Left cardiac atrium (tissue), 4 donors: ENCODE measurements at regions not wholly inside any gene's neighbourhood (a gene's known extent, or its start where the extent isn't known, plus 50 kb on each side); places are given as distances from the start of the nearest gene placed in this dataset.
A peak's percentile ranks its signal among the peaks of the same experiment; 100 is the strongest.

Experiments
- ATAC-seq, 2 donors: fragments of 200-7000 bp; cut with Tn5 transposase; one replicate each; pipeline ENCODE4 v1.9.1; 2020; ENCODE audit warnings: mild to moderate bottlenecking in 2 of 2, moderate library complexity in 2 of 2
- DNase-seq: peaks from one replicate; pipeline ENCODE4 v3.0.0-alpha.2; 2020
- intact Hi-C, 2 donors: fragments of 100-400 bp; cut with DNase I; formaldehyde crosslinking; loops; one replicate each; pipeline versions ENCODE4 v1.14.1 to v1.15.1; 2022 to 2023
- donor health status: DM: no; HTN: yes; CAD: no.
- donor health status: DM: no; HTN: yes; CAD: no; lungs with severe emphysema.
- donor health status: DM: yes; HTN: yes; CAD: no.
- donor health status: Dilated cardiomyopathy.

- intact Hi-C loops: no loop called here
- no peak for ATAC-seq
- DNase-seq: no peak
Measured at GRCh38 chr10:88077977-88078376, 214.6 kb downstream of the PTEN start.

GRCh38 chr10:88080213-88080612 lies 216.8 kb downstream of the PTEN start:
- intact Hi-C loops: no loop called here
- ATAC-seq: no peak
- DNase-seq: no peak

DNA sequence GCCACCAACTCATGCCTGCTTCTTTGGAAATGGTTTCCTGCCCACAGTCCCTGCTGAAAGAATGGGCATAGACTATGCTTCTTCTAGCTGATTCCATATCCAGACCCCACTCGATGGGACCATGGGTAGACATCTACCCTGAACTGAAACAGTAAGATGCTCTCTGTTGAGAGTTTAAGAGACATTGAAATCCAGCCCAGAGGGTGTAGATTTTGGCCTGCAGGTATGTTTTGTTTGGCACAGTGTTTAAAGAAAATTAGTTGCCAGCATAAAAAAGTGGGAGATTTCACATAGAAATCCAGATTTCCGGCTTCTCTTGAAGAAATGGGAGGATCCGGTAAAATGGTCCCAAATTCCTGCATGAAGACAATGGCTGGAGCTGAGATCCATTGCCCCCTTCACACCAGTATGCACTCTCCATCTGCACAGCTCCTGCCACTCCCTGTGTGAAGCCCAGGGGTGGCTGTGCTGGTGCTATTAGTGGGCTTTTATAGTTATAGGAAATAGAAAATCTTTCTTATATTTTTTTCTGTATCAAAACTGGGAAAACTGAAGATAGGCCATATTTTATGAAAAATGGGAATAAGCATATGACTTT lies 218.1 kb downstream of the PTEN start:
- ATAC-seq: no peak
- intact Hi-C loops: no loop called here
- DNase-seq: no peak

DNA sequence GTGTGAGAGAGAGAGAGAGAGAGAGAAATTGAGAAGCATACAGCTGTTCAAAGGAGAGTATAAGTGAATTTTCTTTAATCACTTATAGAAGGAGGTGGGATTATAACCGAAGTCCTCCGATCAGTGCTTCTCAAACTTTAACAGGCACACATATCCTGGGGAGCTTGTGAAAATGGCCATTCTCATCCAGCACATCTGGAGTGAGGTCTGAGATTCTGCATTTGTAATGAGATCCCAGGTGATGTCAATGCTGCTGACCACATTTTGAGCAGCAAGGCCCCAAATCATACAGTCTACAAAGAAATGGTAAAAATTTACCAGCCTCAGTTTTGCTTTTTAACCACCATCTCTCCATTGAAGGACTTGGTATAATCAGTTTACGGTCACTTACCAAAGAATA lies 219.0 kb downstream of the PTEN start:
- DNase-seq (no peak), ATAC-seq (no peak)
- intact Hi-C loops: no loop called here

GRCh38 chr10:88082806-88083596 lies 219.6 kb downstream of the PTEN start:
- intact Hi-C loops: no loop called here
- ATAC-seq (no peak), DNase-seq (no peak)

GRCh38 chr10:88083597-88083989 lies 220.2 kb downstream of the PTEN start:
- ATAC-seq (no peak), DNase-seq (no peak)
- intact Hi-C loops: no loop called here

DNA sequence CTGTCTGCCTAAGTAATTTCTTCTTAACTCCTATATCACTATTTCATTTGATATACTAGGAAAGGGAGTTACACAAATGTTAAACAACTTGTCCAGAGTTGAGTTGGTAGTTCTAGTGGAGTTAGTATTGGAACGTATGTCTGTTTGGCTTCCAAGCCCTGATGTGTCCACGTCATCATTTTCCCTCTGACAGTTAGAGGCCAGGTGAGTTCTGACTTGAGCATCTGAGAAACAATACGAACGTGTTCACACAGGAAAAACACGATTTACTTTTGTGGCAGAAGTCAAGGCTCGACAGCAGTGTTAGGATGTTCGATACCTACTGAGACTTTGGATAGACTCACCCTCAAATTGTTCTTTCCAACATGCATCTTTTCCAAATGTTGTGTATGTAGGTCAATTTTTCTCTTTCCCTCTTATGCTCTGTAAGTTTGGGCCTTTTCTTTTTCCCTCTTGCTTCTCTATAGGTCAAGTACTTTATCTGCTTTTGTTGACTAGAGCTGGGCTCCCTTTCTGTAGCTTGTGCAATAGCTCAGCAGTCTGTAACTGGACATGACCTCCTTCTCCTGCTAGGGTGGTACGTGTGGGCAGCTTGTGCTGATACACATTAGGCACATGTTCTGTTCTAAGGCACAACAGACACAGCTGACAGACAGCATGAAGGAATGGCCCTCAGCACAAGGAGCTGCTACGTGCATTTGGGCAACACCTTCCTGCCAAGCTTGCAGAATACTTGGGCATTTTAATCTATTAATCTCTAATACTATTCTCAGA lies 222.9 kb downstream of the PTEN start:
- intact Hi-C loops: no loop called here

DNA sequence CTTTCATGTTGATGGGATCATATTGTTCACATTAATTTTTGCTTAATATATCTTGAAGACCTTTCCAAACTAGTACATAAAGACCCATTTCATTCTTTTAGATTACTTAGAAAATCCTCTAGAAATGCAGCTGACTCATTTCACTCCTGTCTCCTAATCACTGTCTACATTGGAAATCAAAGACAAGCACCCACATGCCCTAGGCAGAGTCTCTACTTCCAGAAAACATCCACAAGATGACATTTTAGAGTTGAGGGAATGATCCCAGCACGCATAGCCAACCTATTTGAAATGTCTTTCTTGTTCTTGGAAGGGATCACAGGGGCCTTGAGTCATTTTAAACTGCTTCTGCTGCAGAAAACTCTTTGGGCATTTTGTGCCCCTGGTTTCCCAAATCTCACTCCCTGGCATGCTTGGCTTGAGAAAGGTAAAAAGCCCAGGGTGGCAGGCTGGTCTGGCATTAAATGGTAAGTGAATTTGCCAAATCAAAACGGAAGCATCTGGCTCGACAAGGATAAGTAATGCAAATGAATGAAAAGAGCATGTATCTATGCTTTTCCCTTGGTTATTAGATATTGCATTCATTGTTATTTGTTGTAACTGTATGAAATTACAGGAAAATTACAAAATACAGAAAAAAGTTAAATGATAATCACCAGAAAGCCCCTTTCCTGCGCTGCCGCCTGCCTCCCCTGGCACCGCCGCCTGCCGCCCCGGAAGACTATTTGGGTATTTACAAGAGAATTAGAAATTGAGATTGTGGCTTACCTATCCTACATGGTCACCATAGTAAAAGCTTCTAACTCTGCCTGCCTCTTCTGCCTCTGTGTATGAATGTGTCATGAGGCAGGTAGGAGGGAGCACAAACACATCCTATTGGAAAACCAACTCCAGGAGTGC lies 225.3 kb downstream of the PTEN start:
- ATAC-seq (no peak), DNase-seq (no peak)
- intact Hi-C loops: no loop called here

More for the DNA sequence above, 222.9 kb downstream of the PTEN start:
- ATAC-seq (no peak), DNase-seq (no peak)

- peak in 1 of 2 donors; percentile 28 for ATAC-seq
- no peak for DNase-seq
- intact Hi-C loops: no loop called here
Measured at GRCh38 chr10:88089498-88089897, 226.1 kb downstream of the PTEN start.

DNA sequence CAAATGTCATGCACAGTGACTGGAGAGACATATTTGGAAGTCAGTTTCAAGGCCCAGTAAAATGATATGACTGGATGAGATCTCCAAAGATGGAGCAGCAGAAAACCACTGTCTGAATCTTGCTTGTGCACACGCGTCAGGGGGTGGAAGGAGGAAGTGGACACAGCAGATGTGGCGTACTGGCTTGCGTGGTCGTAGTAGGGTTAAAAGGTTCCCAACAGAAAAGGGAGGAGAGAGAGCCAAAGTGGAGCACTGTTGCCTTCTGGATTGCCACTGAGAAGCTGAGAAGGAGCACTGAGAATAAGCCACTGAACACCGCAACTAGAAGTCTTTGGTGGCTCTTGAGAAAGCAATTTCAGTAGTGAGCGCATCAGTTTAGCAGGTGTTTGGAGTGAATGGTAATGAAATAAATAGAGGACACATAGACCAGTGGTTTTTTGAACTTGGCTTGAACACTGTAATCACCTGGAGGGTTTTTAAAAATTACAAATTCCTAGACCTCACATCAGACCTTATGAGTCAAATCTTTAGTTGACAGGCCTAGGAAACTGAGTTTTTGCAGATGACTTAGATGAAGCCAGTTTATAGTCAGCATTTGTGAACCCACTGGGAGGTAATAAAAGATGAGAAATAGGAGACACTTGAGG lies 227.3 kb downstream of the PTEN start:
- ATAC-seq (no peak), DNase-seq (no peak)
- intact Hi-C loops: no loop called here

GRCh38 chr10:88091490-88092061 lies 228.2 kb downstream of the PTEN start:
- intact Hi-C loops: no loop called here
- DNase-seq (no peak), ATAC-seq (peak in 1 of 2 donors; percentile 35)

GRCh38 chr10:88092265-88092664 lies 228.8 kb downstream of the PTEN start:
- ATAC-seq (no peak), DNase-seq (no peak)
- intact Hi-C loops: no loop called here

GRCh38 chr10:88092973-88093372 lies 229.5 kb downstream of the PTEN start:
- intact Hi-C loops: no loop called here
- peak; percentile 64 to 67 for ATAC-seq
- DNase-seq: peak; percentile 58

DNA sequence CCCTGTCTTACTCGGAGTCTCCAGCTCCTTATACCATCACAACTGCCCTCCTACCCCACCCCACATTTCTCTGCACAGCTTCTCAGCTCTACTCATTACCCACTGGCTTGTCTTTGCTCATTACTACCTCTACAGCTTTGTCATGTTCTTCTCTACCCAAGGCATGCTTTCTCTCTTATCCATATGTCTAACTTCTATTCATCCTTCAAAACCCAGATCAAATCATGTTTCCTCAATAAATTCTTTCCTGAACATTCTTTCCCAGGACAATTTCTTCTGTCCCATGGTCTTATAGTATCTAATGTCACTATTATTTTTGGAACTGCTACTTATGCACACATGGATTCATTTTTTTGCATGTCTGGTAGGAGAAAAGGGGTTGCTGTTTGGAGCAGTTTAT lies 231.4 kb downstream of the PTEN start:
- DNase-seq (no peak), ATAC-seq (no peak)
- intact Hi-C loops: loop anchor here in 1 of 2 donors (5.0 kb wide), 1 partner anchor 232 kb away; the partner anchor contains the start of genes KLLN and PTEN

- intact Hi-C loops: loop anchor here in 1 of 2 donors (5.0 kb wide), 1 partner anchor 233 kb away; the partner anchor contains the start of genes KLLN and PTEN
- ATAC-seq (peak in 1 of 2 donors; percentile 66), DNase-seq (no peak)
Measured at GRCh38 chr10:88095223-88095721, 231.8 kb downstream of the PTEN start.

DNA sequence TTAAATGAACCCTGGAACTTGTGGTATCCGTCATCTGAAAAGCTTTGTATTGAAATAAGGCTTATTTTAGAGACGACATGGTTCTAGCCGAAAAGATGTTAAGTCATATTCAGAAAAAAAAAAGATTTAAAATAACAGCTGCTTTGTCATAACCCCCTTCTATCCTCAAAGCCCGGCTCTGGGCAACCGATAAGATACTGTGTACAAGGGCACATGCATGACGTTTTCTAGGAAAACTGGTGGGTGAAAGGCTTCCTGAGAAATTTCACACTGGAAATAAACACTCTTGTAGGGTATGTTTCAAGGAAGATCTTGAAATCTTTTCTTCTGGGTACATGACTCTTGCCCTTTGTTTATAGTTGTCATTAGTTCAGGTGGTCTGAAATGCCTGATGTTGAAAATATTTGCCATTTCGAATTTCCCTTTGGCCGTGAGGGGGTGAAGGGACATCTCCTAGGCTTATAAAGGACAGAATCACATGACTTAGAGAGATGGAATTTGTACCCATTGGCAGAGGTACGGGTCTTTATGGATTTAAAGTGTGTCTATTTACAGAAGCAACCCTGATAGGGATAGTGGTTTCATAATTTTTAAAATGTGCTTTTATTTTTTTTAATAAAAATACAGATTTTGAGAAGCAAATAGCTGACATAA lies 232.5 kb downstream of the PTEN start:
- intact Hi-C loops: loop anchor here in 1 of 2 donors (5.0 kb wide), 1 partner anchor 234 kb away; the partner anchor contains the start of genes KLLN and PTEN
- DNase-seq (no peak), ATAC-seq (peak in 1 of 2 donors; percentile 60)

DNA sequence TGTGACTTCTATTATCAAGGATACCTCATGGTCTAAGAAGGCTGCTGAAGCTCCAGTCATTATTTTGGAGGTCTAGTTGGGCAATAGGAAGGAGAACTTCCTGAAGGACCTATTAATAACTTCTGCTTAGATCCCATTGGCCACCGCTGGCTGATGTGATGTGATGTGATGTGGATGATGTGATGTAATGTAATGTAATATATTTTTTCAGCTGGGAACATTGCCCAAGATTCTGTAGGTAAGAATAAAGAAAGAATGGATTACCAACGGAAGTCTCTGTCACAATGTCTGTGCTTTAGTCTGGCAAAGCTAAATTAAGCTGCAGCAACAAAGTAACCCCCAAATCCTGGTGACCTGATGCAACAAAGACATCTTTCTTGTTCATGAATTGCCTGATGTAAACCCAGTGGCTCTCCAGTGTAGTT lies 233.7 kb downstream of the PTEN start:
- intact Hi-C loops: loop anchor here in 1 of 2 donors (5.0 kb wide), 1 partner anchor 235 kb away; the partner anchor contains the start of genes KLLN and PTEN
- DNase-seq (no peak), ATAC-seq (no peak)
